Ectodermal cell (in vitro differentiated cells): ENCODE measurements at regions not wholly inside any gene's neighbourhood (a gene's known extent, or its start where the extent isn't known, plus 50 kb on each side); places are given as distances from the start of the nearest gene placed in this dataset.

ENCODE experiments used
- H3K27ac ChIP-seq: 2 replicates; pipeline ENCODE4 v1.7.0; 2013; ENCODE audit warnings: mild to moderate bottlenecking, low read depth, low read length; ENCODE audit not compliant: insufficient read depth, poor library complexity, severe bottlenecking
- H3K27me3 ChIP-seq: 2 replicates; pipeline ENCODE4 v1.7.0; 2013; ENCODE audit warnings: mild to moderate bottlenecking, low read length; ENCODE audit not compliant: insufficient read depth, control insufficient read depth, poor library complexity, severe bottlenecking
- H3K36me3 ChIP-seq: one replicate; pipeline ENCODE4 v1.7.0; 2013; ENCODE audit warnings: low read length; ENCODE audit not compliant: control insufficient read depth, insufficient read depth
- H3K4me1 ChIP-seq: one replicate; pipeline ENCODE4 v1.7.0; 2013; ENCODE audit warnings: low read length; ENCODE audit not compliant: control insufficient read depth, insufficient read depth
- H3K4me3 ChIP-seq: 2 replicates; pipeline ENCODE4 v1.7.0; 2013; ENCODE audit warnings: low read depth, low read length, control low read depth; ENCODE audit not compliant: insufficient read depth
- H3K9me3 ChIP-seq: 2 replicates; pipeline ENCODE4 v1.7.0; 2013; ENCODE audit warnings: mild to moderate bottlenecking, low read length, moderate library complexity; ENCODE audit not compliant: control insufficient read depth
- WGBS, 2 experiments: methylation state at CpG; one replicate each; pipeline ENCODE4 v1.1.7; 2013; ENCODE audit warnings: missing lambda C conversion rate in 2 of 2; 5-methylcytosine and 5-hydroxymethylcytosine counted together

DNA sequence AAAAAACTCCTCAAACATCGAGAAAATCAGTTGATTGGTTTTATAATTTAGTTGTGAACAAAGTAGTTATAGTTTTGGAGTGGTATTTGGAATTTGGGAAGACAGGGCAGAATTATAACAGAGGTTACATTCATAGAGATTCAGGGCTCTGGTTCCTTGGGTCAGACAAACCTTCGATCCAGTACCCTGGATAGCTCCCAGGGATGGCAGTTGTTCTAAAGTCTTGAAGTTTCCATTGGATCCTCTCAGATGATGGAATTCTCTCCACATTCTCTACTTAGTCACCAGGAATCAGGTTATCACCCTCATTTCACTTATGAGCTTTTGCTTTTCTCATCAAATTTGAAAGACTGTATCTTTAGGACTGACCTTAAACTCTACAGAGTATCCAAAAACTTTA is 285.1 kb downstream of the CENPW start:
- Histone ChIP-seq H3K27ac (no peak overlapping the region), H3K27me3 (no peaks in the 10 kb centered on the region), H3K9me3 (no peaks in the 10 kb centered on the region), H3K4me1 (no peaks in the 10 kb centered on the region), H3K36me3 (no peaks in the 10 kb centered on the region), H3K4me3 (no peak overlapping the region)
- WGBS, 2 experiments, result 85 to 86% methylated on average over 2 of the region's 2 CpGs

- 87% methylated on average over 3 of the region's 3 CpGs for WGBS, 2 experiments
- Histone ChIP-seq H3K27ac (no peak overlapping the region), H3K9me3 (no peaks in the 10 kb centered on the region), H3K4me1 (no peaks in the 10 kb centered on the region), H3K36me3 (no peaks in the 10 kb centered on the region), H3K27me3 (no peaks in the 10 kb centered on the region), H3K4me3 (no peak overlapping the region)
Measured at GRCh38 chr6:126628125-126628524, 288.2 kb downstream of the CENPW start.

DNA sequence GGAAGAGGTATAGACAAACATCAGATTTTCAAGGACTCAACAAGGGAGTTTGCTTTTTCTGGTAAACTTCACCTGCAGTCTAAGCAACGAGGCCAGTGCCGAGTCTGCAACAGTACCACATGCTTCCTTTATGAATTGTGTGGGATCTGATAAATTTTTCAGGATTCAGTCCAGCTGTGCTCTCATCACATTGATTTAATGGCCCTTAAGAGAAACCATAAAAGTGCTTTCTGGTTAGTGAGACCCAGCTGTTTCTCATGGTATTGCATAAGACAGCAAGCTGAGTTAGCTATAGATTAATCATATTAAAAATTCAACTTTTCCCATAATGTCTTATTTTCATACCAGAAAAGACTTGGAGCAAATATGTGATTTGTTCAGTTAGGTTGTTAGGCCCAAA is 291.4 kb downstream of the CENPW start:
- H3K36me3 ChIP-seq, result no peaks in the 10 kb centered on the region

DNA sequence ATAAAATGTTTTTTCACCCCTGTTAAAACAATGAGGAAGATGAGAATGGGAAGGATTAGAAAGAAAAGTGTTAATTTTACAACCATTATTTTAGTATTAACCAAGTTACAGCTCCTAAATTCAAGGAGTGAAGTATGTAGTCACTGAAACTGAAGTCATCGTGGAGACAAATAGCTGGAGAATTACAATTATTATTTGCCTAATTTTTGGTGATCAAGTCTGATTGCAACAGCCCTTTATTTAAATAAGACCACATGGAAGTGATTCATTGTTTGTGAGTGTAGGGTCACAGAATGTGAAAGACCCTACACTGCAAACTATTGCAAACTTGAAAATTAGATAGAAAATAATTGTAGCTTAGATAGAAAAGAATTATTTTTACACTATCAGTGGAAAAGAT is 292.4 kb downstream of the CENPW start:
- Histone ChIP-seq H3K27me3 (no peaks in the 10 kb centered on the region), H3K4me3 (no peak overlapping the region), H3K9me3 (no peaks in the 10 kb centered on the region), H3K36me3 (no peaks in the 10 kb centered on the region), H3K27ac (no peak overlapping the region), H3K4me1 (no peaks in the 10 kb centered on the region)
- WGBS, 2 experiments, result 90 to 100% methylated on average over 1 of the region's 1 CpG

More for the DNA sequence above, 291.4 kb downstream of the CENPW start:
- no peak overlapping the region for H3K4me3 ChIP-seq
- WGBS, 2 experiments, result 92 to 93% methylated on average over 2 of the region's 2 CpGs
- no peak overlapping the region for H3K27ac ChIP-seq
- H3K4me1 ChIP-seq, result no peaks in the 10 kb centered on the region
- no peaks in the 10 kb centered on the region for H3K27me3 ChIP-seq
- H3K9me3 ChIP-seq, result no peaks in the 10 kb centered on the region

DNA sequence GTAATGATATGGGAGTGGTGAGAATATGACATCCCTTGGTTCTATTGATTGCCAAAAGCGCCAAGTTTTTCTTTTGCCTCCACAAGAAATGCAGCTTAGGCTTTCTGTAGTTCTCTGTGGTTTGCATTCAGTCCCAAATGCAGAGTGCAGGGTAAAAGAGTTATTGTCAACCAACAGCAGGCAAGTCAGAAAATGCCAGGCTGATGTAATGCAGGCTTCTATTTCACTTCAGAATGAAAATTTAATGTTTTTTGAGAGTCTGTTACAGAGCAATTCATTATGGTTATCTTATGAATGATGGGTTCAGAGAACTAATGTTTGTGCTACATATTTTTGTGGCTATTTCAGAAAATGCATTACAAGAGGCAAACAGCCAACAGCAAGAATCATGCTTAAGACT is 293.5 kb downstream of the CENPW start:
- Histone ChIP-seq H3K4me1 (no peaks in the 10 kb centered on the region), H3K9me3 (no peaks in the 10 kb centered on the region), H3K36me3 (no peaks in the 10 kb centered on the region), H3K27ac (no peak overlapping the region), H3K27me3 (no peaks in the 10 kb centered on the region), H3K4me3 (no peak overlapping the region)
- WGBS, 2 experiments, result 74 to 85% methylated on average over 1 of the region's 1 CpG

- 100% methylated on average over 2 of the region's 2 CpGs; no CpG with 5 or more reads in 1 of the 2 experiments for WGBS, 2 experiments
- no peaks in the 10 kb centered on the region for H3K27me3 ChIP-seq
- H3K27ac ChIP-seq, result no peak overlapping the region
Measured at GRCh38 chr6:126640356-126640755, 300.4 kb downstream of the CENPW start.

GRCh38 chr6:126640921-126641320 is 301.0 kb downstream of the CENPW start:
- H3K27me3 ChIP-seq, result no peaks in the 10 kb centered on the region
- H3K9me3 ChIP-seq, result no peaks in the 10 kb centered on the region
- no peak overlapping the region for H3K4me3 ChIP-seq
- H3K4me1 ChIP-seq, result no peaks in the 10 kb centered on the region
- H3K27ac ChIP-seq, result no peak overlapping the region
- H3K36me3 ChIP-seq, result no peaks in the 10 kb centered on the region

More at GRCh38 chr6:126640356-126640755, 300.4 kb downstream of the CENPW start:
- Histone ChIP-seq H3K36me3 (no peaks in the 10 kb centered on the region), H3K4me1 (no peaks in the 10 kb centered on the region), H3K9me3 (no peaks in the 10 kb centered on the region), H3K4me3 (no peak overlapping the region)

DNA sequence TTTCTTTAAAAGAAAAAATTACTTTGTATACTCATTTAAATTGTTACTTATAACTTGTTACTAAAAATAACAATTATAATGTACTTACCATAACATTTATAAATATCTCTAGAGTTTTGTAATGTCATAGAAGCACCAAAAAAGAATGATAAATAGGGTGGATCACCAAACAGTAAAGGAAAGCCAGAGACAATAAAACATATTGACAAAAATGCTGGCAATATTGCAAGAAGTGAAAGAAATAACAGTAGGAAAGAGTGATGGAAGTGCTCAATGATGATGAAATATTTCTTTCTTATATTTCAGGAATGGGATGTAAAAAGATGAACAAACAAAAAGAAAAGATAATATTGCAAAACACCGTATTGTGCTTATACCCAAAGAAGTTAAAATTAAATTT is 301.7 kb downstream of the CENPW start:
- Histone ChIP-seq H3K36me3 (no peaks in the 10 kb centered on the region), H3K27me3 (no peaks in the 10 kb centered on the region), H3K4me3 (no peak overlapping the region), H3K4me1 (no peaks in the 10 kb centered on the region), H3K27ac (no peak overlapping the region), H3K9me3 (no peaks in the 10 kb centered on the region)
- WGBS, 2 experiments, result no CpG with 5 or more reads among the region's 1 CpG

DNA sequence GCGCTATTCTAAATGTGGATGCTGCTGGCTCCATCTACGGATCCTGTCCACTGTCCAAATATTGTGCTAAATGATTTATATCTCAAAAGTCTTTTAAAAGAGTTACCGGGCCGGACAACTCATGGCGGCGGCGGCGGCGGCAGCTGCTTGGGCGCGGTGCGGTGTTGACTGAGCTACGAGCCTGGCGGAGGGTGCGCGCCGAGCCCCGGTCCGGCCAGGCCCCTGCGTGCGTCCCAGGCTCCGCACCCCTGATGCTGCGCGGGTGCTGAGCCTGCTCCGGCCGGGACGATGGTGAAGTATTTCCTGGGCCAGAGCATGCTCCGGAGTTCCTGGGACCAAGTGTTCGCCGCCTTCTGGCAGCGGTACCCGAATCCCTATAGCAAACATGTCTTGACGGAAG is 303.4 kb downstream of the CENPW start:
- H3K4me3 ChIP-seq, result no peak overlapping the region
- H3K4me1 ChIP-seq, result no peaks in the 10 kb centered on the region
- H3K27ac ChIP-seq, result no peak overlapping the region
- no peaks in the 10 kb centered on the region for H3K9me3 ChIP-seq
- no peaks in the 10 kb centered on the region for H3K27me3 ChIP-seq
- WGBS, 2 experiments, result 95% methylated on average over 33 of the region's 33 CpGs
- H3K36me3 ChIP-seq, result no peaks in the 10 kb centered on the region

DNA sequence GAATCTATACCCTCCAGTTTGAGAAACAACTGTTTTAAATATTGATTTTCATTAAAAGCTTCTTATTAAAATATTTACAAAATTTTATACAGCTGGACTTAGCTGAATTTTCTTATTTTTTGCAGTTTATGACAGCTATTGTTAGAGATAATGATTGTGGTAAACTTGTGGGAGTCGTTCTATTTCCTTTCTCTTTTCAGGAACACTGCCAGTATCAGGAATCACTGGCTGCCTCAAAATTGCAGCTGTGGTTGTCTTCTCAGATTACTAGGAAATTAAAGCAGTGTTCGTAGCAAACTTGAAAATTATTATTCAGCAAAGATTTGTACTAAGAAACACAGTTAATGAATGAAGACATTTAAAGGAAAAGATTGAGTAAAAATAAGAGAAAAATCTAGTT is 311.0 kb downstream of the CENPW start:
- WGBS, 2 experiments, result 77 to 88% methylated on average over 1 to 2 of the region's 2 CpGs
- Histone ChIP-seq H3K27ac (no peak overlapping the region), H3K4me3 (no peak overlapping the region), H3K9me3 (no peaks in the 10 kb centered on the region), H3K36me3 (peaks cover 7% of the 10 kb centered on the region), H3K4me1 (no peaks in the 10 kb centered on the region), H3K27me3 (no peaks in the 10 kb centered on the region)

- peaks cover 7% of the 10 kb centered on the region for H3K36me3 ChIP-seq
- no peaks in the 10 kb centered on the region for H3K4me1 ChIP-seq
- H3K27ac ChIP-seq, result no peak overlapping the region
- no peaks in the 10 kb centered on the region for H3K27me3 ChIP-seq
- WGBS, 2 experiments, result 52 to 56% methylated on average over 3 of the region's 3 CpGs
- no peaks in the 10 kb centered on the region for H3K9me3 ChIP-seq
- H3K4me3 ChIP-seq, result no peak overlapping the region
Measured at GRCh38 chr6:126657561-126658175, 317.8 kb downstream of the CENPW start.
